GM18502 (cell line): ENCODE measurements at regions not wholly inside any gene's neighbourhood (a gene's known extent, or its start where the extent isn't known, plus 50 kb on each side); places are given as distances from the start of the nearest gene placed in this dataset.

ENCODE experiments used
- ATAC-seq: cut with Tn5 transposase; IDR thresholded peaks from one replicate; pipeline ENCODE4 v1.9.1; 2021; ENCODE audit warnings: mild to moderate bottlenecking; ENCODE audit not compliant: unreplicated experiment, poor library complexity

- no peak for ATAC-seq
Measured at GRCh38 chr10:3442451-3442990, 269.9 kb upstream of the PITRM1 start.

GRCh38 chr10:3439183-3439582 lies 266.6 kb upstream of the PITRM1 start:
- ATAC-seq, result no peak

DNA sequence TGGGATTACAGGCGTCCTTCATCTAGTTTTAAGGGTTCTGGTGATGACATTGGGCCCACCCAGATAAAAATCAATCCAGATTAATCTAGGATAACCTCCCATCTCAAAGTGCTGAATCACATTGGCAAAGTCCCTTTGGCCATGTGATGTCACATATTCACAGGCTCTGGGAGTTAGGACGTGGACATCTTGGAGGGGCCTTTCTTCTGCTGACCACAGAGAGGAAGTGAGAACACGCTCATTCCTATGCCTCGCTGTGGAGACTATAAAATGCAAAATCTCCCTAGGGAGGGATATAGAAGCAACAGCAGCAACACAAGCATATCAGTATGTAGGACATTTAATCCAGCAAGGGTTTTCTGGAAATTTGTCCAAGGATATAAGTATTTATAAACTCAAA lies 266.0 kb upstream of the PITRM1 start:
- ATAC-seq, result no peak

DNA sequence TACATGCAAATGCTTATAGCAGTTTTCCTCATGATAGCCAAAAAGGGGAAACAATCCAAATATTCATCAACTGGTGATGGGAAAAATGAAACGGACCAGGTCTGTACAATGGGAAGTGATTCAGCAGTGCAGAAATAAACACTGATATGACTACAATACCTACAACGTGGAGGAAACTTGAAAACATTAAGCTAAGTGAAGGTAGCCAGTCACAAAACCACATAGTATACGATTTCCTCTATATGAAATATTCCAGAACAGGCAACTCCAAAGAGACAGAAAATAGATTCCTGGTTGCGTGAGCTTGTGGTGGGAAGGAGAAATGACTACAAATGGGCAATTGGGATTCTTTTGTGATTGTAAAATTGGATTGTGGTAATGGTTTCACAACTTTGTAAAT lies 263.1 kb upstream of the PITRM1 start:
- ATAC-seq, result no peak

GRCh38 chr10:3433988-3434387 lies 261.4 kb upstream of the PITRM1 start:
- ATAC-seq, result no peak

GRCh38 chr10:3433131-3433530 lies 260.5 kb upstream of the PITRM1 start:
- no peak for ATAC-seq

DNA sequence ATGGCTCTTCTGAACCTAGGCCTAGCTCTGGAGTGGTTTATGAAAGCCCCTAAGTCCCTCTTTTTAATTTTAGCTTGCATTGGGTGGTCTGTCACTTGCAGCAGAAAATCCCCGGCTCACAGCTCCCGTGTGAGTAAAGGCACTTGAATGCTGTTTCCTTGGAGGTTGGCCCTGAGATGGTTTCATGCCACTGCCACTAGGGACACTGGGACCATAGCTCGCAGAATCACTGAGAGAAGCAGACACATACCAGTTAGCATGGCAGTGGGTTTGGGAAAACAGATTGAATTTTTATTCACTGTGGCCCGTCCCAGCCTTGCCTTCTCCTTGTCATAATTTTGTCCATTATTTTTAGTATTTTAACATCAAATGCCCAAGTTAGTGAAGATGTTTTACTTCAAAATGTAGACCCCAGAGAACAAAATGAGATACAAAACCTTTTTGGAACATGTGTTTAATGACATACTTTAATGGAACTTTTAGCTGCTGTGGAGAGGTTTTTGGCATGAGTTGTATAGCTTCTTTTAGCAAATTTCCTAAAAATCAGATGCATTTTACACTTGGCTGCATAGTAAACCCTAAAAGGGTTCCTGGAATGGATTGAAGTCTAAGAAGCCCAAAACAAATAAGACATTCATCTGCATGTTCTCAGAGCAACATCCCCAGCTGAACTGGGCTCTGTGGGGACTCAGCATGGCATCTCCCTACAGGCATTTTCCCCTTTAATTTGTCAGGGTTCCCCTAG lies 259.7 kb upstream of the PITRM1 start:
- no peak for ATAC-seq

DNA sequence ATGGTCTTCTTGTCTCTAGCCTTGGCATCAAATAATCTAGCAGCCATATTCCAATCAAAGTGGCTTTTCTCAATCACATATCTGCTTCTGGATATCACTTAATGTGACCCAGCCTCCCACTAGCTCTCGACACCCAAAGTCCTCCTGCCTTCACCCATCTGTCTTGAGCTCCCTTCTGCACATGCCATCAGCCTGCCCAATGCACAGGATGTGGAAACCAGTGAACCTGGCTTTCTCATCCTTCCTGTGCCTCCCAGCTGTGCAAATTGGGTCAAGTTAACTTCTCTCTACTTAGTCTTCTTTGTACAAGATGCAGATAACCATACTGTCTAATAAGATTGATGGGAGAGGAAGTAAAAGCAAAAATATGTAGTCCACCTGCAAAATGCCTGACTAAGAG lies 257.9 kb upstream of the PITRM1 start:
- no peak for ATAC-seq

GRCh38 chr10:3429676-3430075 lies 257.1 kb upstream of the PITRM1 start:
- ATAC-seq, result no peak

DNA sequence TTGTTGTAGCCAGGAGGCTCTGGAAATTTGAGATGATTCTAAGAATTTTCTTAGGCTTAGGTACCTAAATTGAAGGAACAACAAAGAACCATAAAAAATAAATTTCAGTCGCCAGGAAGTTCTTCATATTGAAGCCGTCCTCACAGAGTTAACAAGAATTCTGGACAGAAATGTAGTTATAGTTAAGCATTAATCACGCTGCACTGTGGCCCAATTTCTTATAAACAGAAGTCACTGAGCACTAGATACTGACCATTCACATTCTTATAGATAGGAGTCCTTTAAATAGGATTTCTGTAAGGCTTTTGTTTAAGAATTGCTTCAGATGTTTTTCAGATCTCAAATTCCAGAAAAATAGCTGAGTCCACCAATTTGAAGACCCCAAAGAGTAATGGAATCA lies 256.2 kb upstream of the PITRM1 start:
- ATAC-seq, result no peak

GRCh38 chr10:3427950-3428354 lies 255.4 kb upstream of the PITRM1 start:
- ATAC-seq, result no peak

- ATAC-seq, result no peak
Measured at GRCh38 chr10:3427347-3427746, 254.8 kb upstream of the PITRM1 start.

- ATAC-seq, result no peak
Measured at GRCh38 chr10:3426190-3426845, 253.7 kb upstream of the PITRM1 start.

DNA sequence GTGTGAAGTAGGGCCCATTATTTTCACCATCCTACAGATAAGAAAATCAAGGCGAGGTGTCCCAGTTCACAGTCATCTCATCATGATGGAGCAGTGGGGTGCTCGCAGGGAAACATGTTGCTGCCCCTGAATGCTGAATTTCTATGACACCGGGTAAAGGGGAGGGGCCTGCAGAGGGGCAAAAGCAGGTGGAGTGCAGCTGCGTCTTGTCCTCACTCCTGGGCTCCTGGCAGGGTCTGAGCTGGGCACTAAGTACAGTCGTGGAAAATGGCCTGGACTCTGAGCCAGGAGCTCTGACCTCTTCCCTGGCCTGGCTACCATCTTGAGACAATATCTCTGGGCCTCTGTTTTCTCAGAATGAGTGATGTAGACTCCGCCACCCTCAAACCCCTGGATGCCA lies 253.1 kb upstream of the PITRM1 start:
- ATAC-seq, result no peak

GRCh38 chr10:3425261-3425660 lies 252.7 kb upstream of the PITRM1 start:
- no peak for ATAC-seq

GRCh38 chr10:3424111-3424851 lies 251.7 kb upstream of the PITRM1 start:
- no peak for ATAC-seq

DNA sequence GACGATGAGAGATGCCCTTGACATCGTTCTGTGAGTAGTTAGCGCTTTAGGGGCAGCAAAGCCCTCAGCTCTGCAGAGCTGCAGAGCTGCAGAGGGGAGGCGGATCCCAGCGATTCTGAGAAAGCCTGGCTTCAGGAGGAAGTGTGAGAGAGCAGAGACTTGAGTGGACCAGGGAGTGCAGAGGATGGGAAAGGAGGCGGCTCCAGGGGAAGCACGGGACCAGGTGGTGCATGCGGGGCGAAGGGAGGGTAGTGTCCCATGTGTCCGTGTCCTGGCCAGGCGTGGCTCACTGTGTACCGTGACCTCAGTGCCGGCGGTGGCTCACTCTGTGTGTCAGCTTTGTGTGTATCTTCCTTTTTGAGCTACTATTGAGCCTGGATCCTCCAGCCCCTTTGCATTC lies 250.8 kb upstream of the PITRM1 start:
- ATAC-seq, result no peak

- no peak for ATAC-seq
Measured at GRCh38 chr10:3422282-3422681, 249.7 kb upstream of the PITRM1 start.

GRCh38 chr10:3421537-3422257 lies 249.1 kb upstream of the PITRM1 start:
- ATAC-seq, result no peak
